T-helper 17 cell (primary cell): ENCODE measurements at regions not wholly inside any gene's neighbourhood (a gene's known extent, or its start where the extent isn't known, plus 50 kb on each side); places are given as distances from the start of the nearest gene placed in this dataset.
"Not testable (repeated sequence)": the region's sequence is repeated elsewhere in the genome, so short reads cannot be mapped to it uniquely, and the experiment has no call there.

Experiments used
- ATAC-seq: fragments of 150-1000 bp; cut with Tn5 transposase; 2 replicates; pipeline ENCODE4 v1.10.0; 2021; ENCODE audit warnings: mild to moderate bottlenecking, moderate library complexity
- DNase-seq, 3 donors: peaks; one replicate each; pipeline versions ENCODE4 v3.0.0 to v3.0.0-alpha.2; 2020 to 2021
- H3K9me3 ChIP-seq: one replicate; pipeline ENCODE4 v1.7.0; 2013; ENCODE audit warnings: low read length, mild to moderate bottlenecking; ENCODE audit not compliant: control insufficient read depth, poor library complexity, severe bottlenecking
- H3K27ac Mint-ChIP-seq: one replicate; pipeline ENCODE4 v1.8.0; 2022; ENCODE audit warnings: mild to moderate bottlenecking, moderate library complexity, mixed read lengths
- H3K27me3 Mint-ChIP-seq: one replicate; pipeline ENCODE4 v1.8.0; 2022; ENCODE audit warnings: mixed read lengths
- H3K36me3 Mint-ChIP-seq: one replicate; pipeline ENCODE4 v1.8.0; 2022; ENCODE audit warnings: low read depth, mixed read lengths
- H3K4me1 Mint-ChIP-seq: one replicate; pipeline ENCODE4 v1.8.0; 2022; ENCODE audit warnings: mild to moderate bottlenecking, mixed read lengths
- H3K4me3 Mint-ChIP-seq: one replicate; pipeline ENCODE4 v1.8.0; 2022; ENCODE audit warnings: mild to moderate bottlenecking, moderate library complexity, mixed read lengths

DNA sequence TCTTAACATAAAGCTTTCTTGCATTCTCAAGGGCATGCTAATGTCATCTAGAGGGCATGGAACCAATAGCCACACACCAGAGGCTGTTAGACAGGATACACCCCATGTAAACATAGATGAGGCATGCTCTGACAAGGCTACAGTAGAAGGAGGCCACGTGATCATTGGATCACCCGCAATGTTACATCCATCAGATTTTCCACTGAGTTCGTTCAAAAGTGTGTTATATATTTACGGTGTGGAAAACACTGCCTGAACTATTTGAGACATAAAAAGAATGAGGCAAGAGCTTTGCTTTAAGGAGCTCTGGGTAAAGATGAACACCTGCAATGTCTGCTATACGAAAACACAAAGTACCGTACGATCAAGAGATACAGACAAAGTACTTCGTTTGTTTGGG lies 817.5 kb upstream of the SLC10A2 start:
- H3K4me1 Mint-ChIP-seq, result no peaks in the 10 kb centered on the region
- H3K27me3 Mint-ChIP-seq, result no peaks in the 10 kb centered on the region
- H3K9me3 ChIP-seq, result no peaks in the 10 kb centered on the region
- H3K4me3 Mint-ChIP-seq, result no peak overlapping the region
- no peak overlapping the region for H3K27ac Mint-ChIP-seq
- no peak for ATAC-seq
- no peak for DNase-seq
- H3K36me3 Mint-ChIP-seq, result no peaks in the 10 kb centered on the region

DNA sequence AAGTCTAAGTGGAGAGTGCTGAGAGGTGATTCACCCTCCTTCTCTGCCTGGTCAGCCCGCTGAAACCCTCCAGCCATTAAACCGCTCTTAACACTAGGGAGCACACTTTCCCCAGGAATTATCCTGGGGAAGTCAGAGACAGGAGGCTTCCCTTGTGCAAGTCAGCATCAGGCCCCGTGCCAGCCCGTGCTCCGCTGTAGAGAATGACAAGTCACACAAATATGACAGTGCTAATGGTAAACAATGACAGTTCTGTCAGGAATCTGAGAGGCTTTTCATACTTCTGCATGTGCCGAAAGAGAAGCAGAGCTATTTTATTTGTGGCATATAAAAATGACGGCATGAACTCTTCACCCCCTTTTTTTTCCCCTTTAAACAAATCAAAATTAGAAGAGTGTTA lies 816.9 kb upstream of the SLC10A2 start:
- no peak overlapping the region for H3K27ac Mint-ChIP-seq
- DNase-seq (no peak), ATAC-seq (no peak)
- H3K9me3 ChIP-seq, result no peaks in the 10 kb centered on the region
- H3K4me1 Mint-ChIP-seq, result no peaks in the 10 kb centered on the region
- H3K27me3 Mint-ChIP-seq, result no peaks in the 10 kb centered on the region
- no peak overlapping the region for H3K4me3 Mint-ChIP-seq
- H3K36me3 Mint-ChIP-seq, result no peaks in the 10 kb centered on the region

DNA sequence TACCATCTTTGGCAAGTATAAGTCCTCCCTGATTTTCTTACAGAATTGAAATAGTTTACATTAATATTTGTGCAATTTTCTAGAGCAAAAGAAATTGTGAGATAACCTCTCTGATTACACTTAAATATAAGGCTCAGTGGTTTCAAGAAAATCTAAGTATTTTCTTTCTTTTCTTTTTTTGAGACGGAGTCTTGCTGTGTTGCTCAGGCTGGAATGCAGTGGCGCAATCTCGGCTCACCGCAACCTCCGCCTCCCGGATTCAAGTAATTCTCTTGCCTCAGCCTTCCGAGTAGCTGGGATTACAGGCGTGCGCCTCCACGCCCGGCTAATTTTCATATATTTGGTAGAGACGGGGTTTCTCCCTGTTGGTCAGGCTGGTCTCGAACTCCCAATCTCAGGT lies 813.9 kb upstream of the SLC10A2 start:
- not testable (repeated sequence) for H3K27ac Mint-ChIP-seq, H3K27me3 Mint-ChIP-seq, H3K36me3 Mint-ChIP-seq, H3K4me1 Mint-ChIP-seq, ATAC-seq, DNase-seq, H3K9me3 ChIP-seq, H3K4me3 Mint-ChIP-seq

DNA sequence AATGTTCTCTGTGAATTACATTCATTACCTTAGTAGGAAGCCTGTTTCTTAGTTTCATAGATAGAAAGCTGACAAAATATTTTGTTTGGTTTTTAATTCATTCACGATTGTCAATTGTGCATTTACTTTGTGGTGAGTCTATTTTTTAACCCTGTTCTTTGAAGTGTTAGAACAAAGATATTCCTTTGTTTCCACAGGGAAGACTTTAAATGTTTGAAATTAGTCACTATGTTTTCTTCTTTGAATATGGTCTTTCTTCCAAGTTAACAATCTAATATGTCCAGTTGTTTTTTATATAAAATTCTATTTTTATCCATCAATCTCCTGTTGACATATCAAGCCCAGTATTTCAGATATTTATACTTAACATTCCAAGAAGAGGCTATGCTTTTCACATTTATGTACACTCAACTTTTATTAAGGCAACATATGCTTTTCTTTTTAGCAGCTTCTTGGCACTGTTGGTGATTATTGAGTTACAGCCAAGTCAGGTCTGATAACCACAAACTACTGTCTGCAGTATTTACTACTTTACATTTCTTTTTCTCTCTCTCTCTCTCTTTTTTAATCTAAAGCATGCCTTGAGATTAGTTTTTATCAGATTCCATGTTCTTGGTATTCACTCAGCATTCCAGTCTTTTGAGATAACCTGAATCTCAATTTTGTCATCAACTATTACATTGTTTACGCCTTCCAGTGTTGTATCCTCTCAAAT lies 812.8 kb upstream of the SLC10A2 start:
- DNase-seq, result no peak
- Mint-ChIP-seq H3K4me1 (no peaks in the 10 kb centered on the region), H3K27ac (no peak overlapping the region), H3K27me3 (no peaks in the 10 kb centered on the region), H3K36me3 (no peaks in the 10 kb centered on the region), H3K4me3 (no peak overlapping the region)
- H3K9me3 ChIP-seq, result no peaks in the 10 kb centered on the region
- no peak for ATAC-seq

DNA sequence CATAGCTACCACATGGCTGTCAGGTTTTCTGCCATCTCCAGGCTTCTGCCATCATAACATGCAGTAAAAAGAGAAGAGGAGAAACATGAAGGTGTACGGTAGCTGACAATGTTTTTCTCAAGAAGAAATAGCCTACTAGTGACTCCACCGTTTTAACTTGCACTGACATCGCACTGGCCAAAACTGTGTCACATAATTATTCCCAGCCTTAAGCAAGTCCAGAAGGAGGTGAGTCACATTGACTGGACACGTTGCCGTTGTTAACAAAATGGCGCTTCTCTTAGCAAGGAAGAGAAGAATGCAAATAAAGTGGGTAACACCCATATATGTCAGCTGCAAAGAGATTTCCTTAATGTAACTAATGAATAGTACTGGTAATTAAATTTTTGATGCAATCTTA lies 810.4 kb upstream of the SLC10A2 start:
- no peak overlapping the region for H3K27ac Mint-ChIP-seq
- no peaks in the 10 kb centered on the region for H3K36me3 Mint-ChIP-seq
- DNase-seq (no peak), ATAC-seq (no peak)
- no peaks in the 10 kb centered on the region for H3K4me1 Mint-ChIP-seq
- no peaks in the 10 kb centered on the region for H3K9me3 ChIP-seq
- H3K4me3 Mint-ChIP-seq, result no peak overlapping the region
- no peaks in the 10 kb centered on the region for H3K27me3 Mint-ChIP-seq

DNA sequence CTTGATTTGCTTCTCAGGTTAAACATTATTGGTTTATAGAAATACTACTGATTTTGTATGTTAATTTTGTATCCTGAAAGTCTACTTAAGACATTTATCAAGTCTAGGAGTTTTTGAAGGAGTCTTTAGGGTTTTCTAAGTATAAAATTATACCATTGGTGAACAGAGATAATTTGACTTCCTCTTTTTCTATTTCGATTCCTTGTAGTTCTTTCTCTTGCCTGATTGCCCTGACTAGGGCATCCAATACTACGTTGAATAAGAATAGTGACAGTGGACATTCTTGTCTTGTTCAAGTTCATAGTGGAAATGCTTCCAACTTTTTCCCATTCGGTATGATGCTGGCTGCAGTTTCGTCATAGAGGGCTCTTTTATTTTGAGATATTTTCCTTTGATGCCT lies 807.5 kb upstream of the SLC10A2 start:
- no peaks in the 10 kb centered on the region for H3K9me3 ChIP-seq
- H3K27ac Mint-ChIP-seq, result no peak overlapping the region
- H3K4me3 Mint-ChIP-seq, result no peak overlapping the region
- no peaks in the 10 kb centered on the region for H3K4me1 Mint-ChIP-seq
- no peak for DNase-seq
- ATAC-seq, result no peak
- H3K36me3 Mint-ChIP-seq, result no peaks in the 10 kb centered on the region
- H3K27me3 Mint-ChIP-seq, result no peaks in the 10 kb centered on the region

DNA sequence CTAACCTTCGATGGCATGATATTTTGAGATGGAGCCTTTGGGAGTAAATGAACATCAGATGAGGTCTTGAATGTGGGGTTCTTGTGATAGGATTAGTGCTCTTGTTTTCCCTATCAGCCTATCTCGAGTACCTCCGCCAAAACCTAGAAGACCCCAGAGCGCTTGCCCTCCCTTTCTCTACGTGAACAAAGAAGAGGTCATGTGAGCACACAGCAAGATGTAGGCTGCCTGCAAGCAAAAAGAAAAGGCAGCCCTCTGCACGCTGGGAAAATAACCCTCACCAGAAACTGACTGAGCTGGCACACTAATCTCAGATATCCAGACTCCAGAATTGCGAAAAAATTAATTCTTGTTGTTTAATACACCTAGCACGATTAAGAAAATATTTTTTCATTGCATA lies 799.8 kb upstream of the SLC10A2 start:
- Mint-ChIP-seq H3K27me3 (no peaks in the 10 kb centered on the region), H3K4me1 (no peaks in the 10 kb centered on the region)
- H3K9me3 ChIP-seq, result no peaks in the 10 kb centered on the region

DNA sequence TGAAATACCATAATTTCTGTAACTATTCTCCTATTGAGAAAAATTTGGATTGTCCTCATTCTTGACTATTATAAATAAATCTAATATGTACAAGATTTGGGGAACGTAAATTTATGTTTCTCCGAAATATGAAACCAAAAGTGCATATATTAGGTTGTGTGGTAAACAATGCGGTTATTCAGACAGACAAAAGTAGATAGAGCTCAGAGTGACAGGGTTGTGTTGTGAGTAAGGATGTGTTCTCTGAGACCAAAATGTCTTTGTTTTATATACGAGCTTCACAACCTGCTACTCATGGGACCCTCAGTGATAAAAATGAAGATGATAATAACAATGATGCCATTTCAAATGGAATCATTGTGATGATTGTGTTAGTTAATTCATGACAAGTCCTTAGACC lies 796.3 kb upstream of the SLC10A2 start:
- no peaks in the 10 kb centered on the region for H3K27me3 Mint-ChIP-seq
- H3K4me3 Mint-ChIP-seq, result no peak overlapping the region
- no peak overlapping the region for H3K27ac Mint-ChIP-seq
- ATAC-seq, result no peak
- H3K36me3 Mint-ChIP-seq, result no peaks in the 10 kb centered on the region
- no peak for DNase-seq
- H3K4me1 Mint-ChIP-seq, result no peaks in the 10 kb centered on the region
- no peaks in the 10 kb centered on the region for H3K9me3 ChIP-seq

More for the DNA sequence above, 799.8 kb upstream of the SLC10A2 start:
- no peak for DNase-seq
- H3K27ac Mint-ChIP-seq, result no peak overlapping the region
- no peak for ATAC-seq
- no peaks in the 10 kb centered on the region for H3K36me3 Mint-ChIP-seq
- no peak overlapping the region for H3K4me3 Mint-ChIP-seq

DNA sequence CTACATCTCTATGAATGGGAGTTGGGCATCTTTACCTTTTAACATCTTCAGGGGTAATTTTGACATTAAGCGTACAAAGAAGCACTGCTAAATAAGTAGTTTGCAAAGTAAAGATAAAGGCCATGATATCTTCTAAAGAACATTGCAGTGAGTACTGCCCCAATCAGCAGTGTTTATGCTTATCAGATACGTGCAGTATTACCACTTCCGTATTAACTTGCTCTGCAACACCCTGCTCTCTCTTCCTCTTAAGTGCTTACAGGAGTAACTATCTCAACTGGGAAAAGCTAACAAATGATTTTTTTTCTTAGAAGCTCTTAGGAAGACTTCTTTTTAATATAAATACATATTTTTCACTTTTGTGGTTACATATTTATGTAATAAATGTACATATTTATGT lies 793.7 kb upstream of the SLC10A2 start:
- H3K27ac Mint-ChIP-seq, result no peak overlapping the region
- no peak for DNase-seq
- ATAC-seq, result no peak

DNA sequence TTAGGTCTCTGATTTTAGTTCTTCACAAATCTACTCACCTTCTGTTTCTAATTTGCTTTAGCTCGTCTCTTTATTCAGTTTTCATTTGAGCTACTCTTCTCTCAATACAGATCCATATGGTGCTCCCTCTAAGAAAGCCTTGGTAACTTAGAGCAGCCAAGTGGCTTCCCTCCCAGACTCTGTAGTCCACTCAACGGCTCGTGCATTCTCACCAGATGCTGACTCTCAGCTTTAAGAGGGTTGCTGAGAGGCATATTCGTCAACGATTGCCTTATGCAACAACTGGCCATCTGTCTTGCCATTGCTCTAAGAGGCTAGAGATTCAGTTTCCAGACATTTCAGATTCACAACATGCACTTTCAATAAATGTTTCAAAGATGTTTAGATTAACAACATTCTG lies 785.8 kb upstream of the SLC10A2 start:
- H3K4me3 Mint-ChIP-seq, result no peak overlapping the region
- no peaks in the 10 kb centered on the region for H3K27me3 Mint-ChIP-seq
- H3K36me3 Mint-ChIP-seq, result no peaks in the 10 kb centered on the region
- no peak overlapping the region for H3K27ac Mint-ChIP-seq
- DNase-seq, result no peak
- no peak for ATAC-seq
- no peaks in the 10 kb centered on the region for H3K9me3 ChIP-seq
- no peaks in the 10 kb centered on the region for H3K4me1 Mint-ChIP-seq

More for the DNA sequence above, 793.7 kb upstream of the SLC10A2 start:
- H3K27me3 Mint-ChIP-seq, result no peaks in the 10 kb centered on the region
- H3K4me3 Mint-ChIP-seq, result no peak overlapping the region
- no peaks in the 10 kb centered on the region for H3K36me3 Mint-ChIP-seq
- H3K9me3 ChIP-seq, result no peaks in the 10 kb centered on the region
- no peaks in the 10 kb centered on the region for H3K4me1 Mint-ChIP-seq

DNA sequence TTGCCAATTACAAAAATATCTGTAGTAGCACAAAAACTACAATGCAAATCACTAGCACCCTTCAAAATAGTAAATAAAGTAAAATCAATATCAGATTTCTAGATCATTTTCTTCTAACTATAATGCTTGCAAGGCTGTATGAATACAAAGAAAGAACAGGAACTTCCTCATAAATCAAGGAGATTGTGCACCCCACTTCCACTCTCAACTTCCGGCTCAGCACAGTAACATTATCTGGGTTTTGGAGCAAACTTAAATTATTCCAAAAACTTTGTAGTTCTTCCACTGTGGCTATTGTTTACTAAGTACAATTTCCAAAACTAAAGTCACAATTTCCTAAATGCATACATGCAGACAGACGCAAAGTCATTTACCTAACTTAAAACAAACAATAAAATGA lies 778.3 kb upstream of the SLC10A2 start:
- no peak for DNase-seq
- H3K27me3 Mint-ChIP-seq, result no peaks in the 10 kb centered on the region
- no peak overlapping the region for H3K27ac Mint-ChIP-seq
- ATAC-seq, result no peak
- H3K9me3 ChIP-seq, result no peaks in the 10 kb centered on the region
- H3K36me3 Mint-ChIP-seq, result no peaks in the 10 kb centered on the region
- H3K4me3 Mint-ChIP-seq, result no peak overlapping the region
- no peaks in the 10 kb centered on the region for H3K4me1 Mint-ChIP-seq

DNA sequence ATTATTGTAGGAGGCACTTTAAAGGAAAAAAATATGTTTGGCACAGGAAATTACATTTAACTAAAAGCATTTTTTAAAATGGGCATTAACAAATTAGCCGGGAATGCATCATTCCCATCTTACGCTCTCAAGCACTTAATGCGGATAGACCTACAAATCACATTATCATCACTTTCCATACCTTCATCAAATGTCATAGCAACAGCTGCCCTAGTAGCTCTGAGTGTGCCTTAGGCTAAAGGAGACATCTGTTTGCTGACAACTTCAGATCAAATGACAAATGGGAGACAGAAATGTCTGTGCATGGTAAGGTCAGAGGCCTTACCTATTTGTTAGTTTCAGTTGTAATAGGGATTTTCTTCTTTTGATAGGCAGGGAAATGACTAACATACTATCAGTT lies 773.2 kb upstream of the SLC10A2 start:
- H3K27me3 Mint-ChIP-seq, result no peaks in the 10 kb centered on the region
- H3K27ac Mint-ChIP-seq, result no peak overlapping the region
- ATAC-seq (no peak), DNase-seq (no peak)
- H3K36me3 Mint-ChIP-seq, result no peaks in the 10 kb centered on the region
- no peak overlapping the region for H3K4me3 Mint-ChIP-seq
- H3K4me1 Mint-ChIP-seq, result no peaks in the 10 kb centered on the region
- H3K9me3 ChIP-seq, result no peaks in the 10 kb centered on the region

DNA sequence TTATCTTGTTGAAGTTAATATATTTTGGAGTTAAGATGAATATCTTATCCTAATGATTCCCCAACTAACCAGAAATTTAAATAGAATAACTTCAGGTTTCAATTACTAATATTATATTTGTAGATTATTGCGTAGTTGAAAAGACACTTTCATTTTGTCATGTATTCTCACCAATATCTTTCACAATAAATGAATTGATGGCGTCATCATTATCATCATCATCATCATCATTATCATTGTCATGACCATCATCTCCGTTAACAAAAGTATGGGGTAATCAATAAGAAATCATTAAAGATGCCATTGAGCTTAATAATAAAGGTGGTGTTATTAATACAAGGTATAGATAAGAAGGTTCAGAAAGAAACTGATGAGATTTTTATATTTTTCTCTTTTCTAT lies 768.8 kb upstream of the SLC10A2 start:
- H3K27ac Mint-ChIP-seq, result no peak overlapping the region
- no peak for ATAC-seq
- no peak for DNase-seq
- no peaks in the 10 kb centered on the region for H3K9me3 ChIP-seq
- no peaks in the 10 kb centered on the region for H3K4me1 Mint-ChIP-seq
- no peak overlapping the region for H3K4me3 Mint-ChIP-seq
- H3K27me3 Mint-ChIP-seq, result no peaks in the 10 kb centered on the region
- no peaks in the 10 kb centered on the region for H3K36me3 Mint-ChIP-seq

DNA sequence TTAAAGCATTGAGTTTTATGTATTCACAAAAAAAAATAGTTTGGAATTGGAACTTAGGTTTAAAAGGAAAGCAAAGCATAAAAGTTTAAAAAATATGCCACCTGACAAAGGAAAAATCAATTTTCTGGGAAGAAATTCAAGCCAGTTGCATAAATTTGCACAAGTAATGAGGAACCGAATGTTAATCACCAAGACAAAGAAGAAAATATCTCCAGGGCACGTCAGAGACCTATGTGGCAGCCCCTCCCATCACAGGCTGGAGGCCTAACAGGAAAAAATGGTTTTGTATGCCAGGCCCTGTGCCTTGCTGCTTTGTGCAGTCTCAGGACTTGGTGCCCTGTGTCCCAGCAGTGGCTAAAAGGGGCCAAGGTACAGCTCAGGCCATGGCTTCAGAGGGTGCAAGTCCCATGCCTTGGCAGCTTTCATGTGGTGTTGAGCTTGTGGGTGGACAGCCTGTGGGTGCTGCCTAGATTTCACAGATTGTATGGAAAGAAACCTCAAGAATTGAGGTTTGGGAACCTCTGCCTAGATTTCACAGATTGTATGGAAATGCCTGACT lies 767.2 kb upstream of the SLC10A2 start:
- H3K27ac Mint-ChIP-seq, result no peak overlapping the region
- H3K36me3 Mint-ChIP-seq, result no peaks in the 10 kb centered on the region
- H3K9me3 ChIP-seq, result no peaks in the 10 kb centered on the region
- H3K4me3 Mint-ChIP-seq, result no peak overlapping the region
- no peak for ATAC-seq
- no peaks in the 10 kb centered on the region for H3K27me3 Mint-ChIP-seq
- DNase-seq, result no peak
- no peaks in the 10 kb centered on the region for H3K4me1 Mint-ChIP-seq
